ENCODE measurements at regions not wholly inside any gene's neighbourhood (a gene's known extent, or its start where the extent isn't known, plus 50 kb on each side); places are given as distances from the start of the nearest gene placed in this dataset.

- TF ChIP-seq USF2 (IDR thresholded peaks at IDR 0.05; ENCODE audit: low read depth, low read length): no peak
- TF ChIP-seq MXI1 (IDR thresholded peaks at IDR 0.05; ENCODE audit: borderline replicate concordance, low read depth, low read length): no peak
- TF ChIP-seq RAD21 (IDR thresholded peaks at IDR 0.05; ENCODE audit: low read length): no peak
- no peak for TF ChIP-seq ELK1 (IDR thresholded peaks at IDR 0.05; ENCODE audit: borderline replicate concordance, low read depth, low read length)
- no peak for TF ChIP-seq MAZ (IDR thresholded peaks at IDR 0.05; ENCODE audit: borderline replicate concordance, low read depth, low read length)
- TF ChIP-seq RCOR1 (IDR thresholded peaks at IDR 0.05; ENCODE audit: insufficient replicate concordance, low read length): no peak
- TF ChIP-seq CTCF (conservative IDR thresholded peaks at IDR 0.05; ENCODE audit: low read depth, low read length): no peak
- no peak for TF ChIP-seq POLR2A (IDR thresholded peaks at IDR 0.05; ENCODE audit: low read depth, low read length)
- TF ChIP-seq NFE2L2 (IDR thresholded peaks at IDR 0.05; ENCODE audit: low read depth, low read length): no peak
- TF ChIP-seq FOS (IDR thresholded peaks at IDR 0.05; ENCODE audit: low read depth, low read length): no peak
- TF ChIP-seq RFX5 (IDR thresholded peaks at IDR 0.05; ENCODE audit: low read depth, low read length): no peak
- TF ChIP-seq CEBPB (IDR thresholded peaks at IDR 0.05; ENCODE audit: low read depth, low read length): no peak
- no peak for TF ChIP-seq CHD1 (IDR thresholded peaks at IDR 0.05; ENCODE audit: low read depth, low read length)
- no peak for TF ChIP-seq BHLHE40 (IDR thresholded peaks at IDR 0.05; ENCODE audit: low read depth, low read length)
- no peak for TF ChIP-seq MAFK (IDR thresholded peaks at IDR 0.05; ENCODE audit: low read depth, low read length)
- Histone ChIP-seq H3K4ac (ENCODE audit: low read depth, low read length) (no peak overlapping the region), H4K91ac (ENCODE audit: insufficient read depth, low read depth, low read length) (no peak overlapping the region), H3K27ac (ENCODE audit: insufficient read depth, low read length) (no peak overlapping the region), H2BK5ac (ENCODE audit: low read depth, low read length, poor library complexity, severe bottlenecking) (no peak overlapping the region), H3K79me1 (ENCODE audit: low read depth in 1 of 2, low read length in 2 of 2) (no peaks in the 10 kb centered on the region), H3K4me2 (ENCODE audit: low read depth, low read length) (no peak overlapping the region), H3K4me3 (ENCODE audit: insufficient read depth, low read depth, low read length) (no peak overlapping the region), H3K9me3 (ENCODE audit: control insufficient read depth, insufficient read depth, low read length) (peaks cover 3% of the 10 kb centered on the region), H3K18ac (ENCODE audit: low read depth, low read length) (no peak overlapping the region), H4K20me1 (ENCODE audit: insufficient read depth, low read length) (no peaks in the 10 kb centered on the region), H3K36me3 (ENCODE audit: control insufficient read depth, insufficient read depth, low read length) (no peaks in the 10 kb centered on the region), H3K9ac (ENCODE audit: low read depth, low read length) (no peak overlapping the region), H3K14ac (replicated peaks; ENCODE audit: low read depth, low read length) (no peak overlapping the region), H2AK5ac (ENCODE audit: low read depth, low read length) (no peak overlapping the region), H3K23ac (ENCODE audit: low read depth, low read length) (no peak overlapping the region), H2AFZ (replicated peaks; ENCODE audit: low read length, poor library complexity) (no peak overlapping the region), H2BK120ac (ENCODE audit: low read depth, low read length) (no peak overlapping the region), H2BK20ac (ENCODE audit: low read depth, low read length) (no peak overlapping the region), H3K4me1 (ENCODE audit: control insufficient read depth, insufficient read depth, low read length) (no peaks in the 10 kb centered on the region), H2AK9ac (replicated peaks; ENCODE audit: low read depth, low read length, poor library complexity) (no peak overlapping the region), H4K5ac (ENCODE audit: low read depth, low read length) (no peak overlapping the region), H3K27me3 (ENCODE audit: control insufficient read depth, insufficient read depth, low read length) (no peaks in the 10 kb centered on the region), H4K8ac (ENCODE audit: low read depth in 2 of 2, low read length in 2 of 2) (no peak overlapping the region), H2BK15ac (ENCODE audit: low read depth, low read length) (no peak overlapping the region), H3K56ac (ENCODE audit: extremely low read depth, insufficient read depth, low read length) (no peak overlapping the region), H3K9me1 (ENCODE audit: insufficient read depth, low read length) (no peaks in the 10 kb centered on the region)
- ATAC-seq (ENCODE audit: low read depth) (no peak), DNase-seq (no peak)
- CTCF ChIA-PET: no interaction called here
- no TSS peak for BruUV-seq (replicated peaks)
- dilution Hi-C loops (cut with HindIII; ENCODE audit: low sequenced_read_pairs, unreplicated experiment): no loop called here
- in situ Hi-C loops (cut with MboI; ENCODE audit: low sequenced_read_pairs): no loop called here
- POLR2A ChIA-PET (ENCODE audit: unreplicated experiment): no interaction called here
- intact Hi-C loops (cut with micrococcal nuclease): no loop called here
- WGBS, 2 experiments (ENCODE audit: extremely low coverage in 2 of 2, insufficient read length in 1 of 2): 72% methylated on average over 7 of the region's 22 CpGs; no CpG with 5 or more reads in 1 of the 2 experiments
Measured at GRCh38 chr7:119413314-119413805, 859.6 kb upstream of the KCND2 start.

All from IMR-90 (cell line).